Activated CD4-positive, alpha-beta memory T cell treated with anti-CD3 and anti-CD28 coated beads, Interleukin-2, amount 10 ng/mL, durations not matched to agents 7 days and 5 days (primary cell): ENCODE measurements at regions not wholly inside any gene's neighbourhood (a gene's known extent, or its start where the extent isn't known, plus 50 kb on each side); places are given as distances from the start of the nearest gene placed in this dataset.
A peak's percentile ranks its signal among the peaks of the same experiment; 100 is the strongest.
"Not testable (repeated sequence)": the region's sequence is repeated elsewhere in the genome, so short reads cannot be mapped to it uniquely, and the experiment has no call there.

Experiments used
- CTCF ChIA-PET: fragments of 350-600 bp; sonication (Branson Sonifier 250); formaldehyde crosslinking; loops from one replicate; lab custom pipeline; 2021; ENCODE audit warnings: antibody characterized with exemption, inconsistent platforms; lab: Charles Lee
- POLR2A ChIA-PET: fragments of 350-600 bp; sonication (Branson Sonifier 250); formaldehyde crosslinking; loops from one replicate; lab custom pipeline; 2021; ENCODE audit warnings: antibody characterized with exemption; lab: Charles Lee
- DNase-seq: peaks from one replicate; pipeline ENCODE4 v3.0.0-alpha.2; 2020
- H3K27ac Mint-ChIP-seq: one replicate; pipeline ENCODE4 v1.8.0; 2021; ENCODE audit warnings: mild to moderate bottlenecking, mixed read lengths
- H3K27me3 Mint-ChIP-seq: one replicate; pipeline ENCODE4 v1.8.0; 2021; ENCODE audit warnings: mixed read lengths
- H3K36me3 Mint-ChIP-seq: one replicate; pipeline ENCODE4 v1.8.0; 2021; ENCODE audit warnings: low read depth, mixed read lengths
- H3K4me1 Mint-ChIP-seq: one replicate; pipeline ENCODE4 v1.8.0; 2021; ENCODE audit warnings: mixed read lengths
- H3K4me3 Mint-ChIP-seq: one replicate; pipeline ENCODE4 v1.8.0; 2021; ENCODE audit warnings: mild to moderate bottlenecking, mixed read lengths
- H3K9me3 Mint-ChIP-seq: one replicate; pipeline ENCODE4 v1.8.0; 2021; ENCODE audit warnings: mixed read lengths

- DNase-seq, result no peak
- no peak overlapping the region for H3K4me3 Mint-ChIP-seq
- ChIA-PET POLR2A (interaction anchor here (1.1 kb wide), 1 partner anchor 325 kb away, joined by 3 read pairs; no protein-coding TSS in a partner anchor), CTCF (interaction anchor here (0.7 to 2.1 kb wide), 6 partner anchors 9 to 183 kb away, joined by 3 to 19 read pairs (median 4); no protein-coding TSS in a partner anchor)
- no peak overlapping the region for H3K27ac Mint-ChIP-seq
- no peaks in the 10 kb centered on the region for H3K4me1 Mint-ChIP-seq
- no peaks in the 10 kb centered on the region for H3K9me3 Mint-ChIP-seq
- H3K36me3 Mint-ChIP-seq, result no peaks in the 10 kb centered on the region
- H3K27me3 Mint-ChIP-seq, result peaks cover 2% of the 10 kb centered on the region
Observed at GRCh38 chr6:85353012-85353411, 96.9 kb upstream of the NT5E start.

GRCh38 chr6:85348643-85349042 is 101.2 kb upstream of the NT5E start:
- ChIA-PET POLR2A (no interaction called here), CTCF (no interaction called here)
- DNase-seq, result no peak
- Mint-ChIP-seq H3K4me1 (no peaks in the 10 kb centered on the region), H3K36me3 (no peaks in the 10 kb centered on the region), H3K27me3 (peaks cover 10% of the 10 kb centered on the region), H3K27ac (no peak overlapping the region), H3K4me3 (no peak overlapping the region), H3K9me3 (no peaks in the 10 kb centered on the region)

- DNase-seq, result no peak
- Mint-ChIP-seq H3K9me3 (no peaks in the 10 kb centered on the region), H3K4me3 (no peak overlapping the region), H3K27ac (no peak overlapping the region), H3K36me3 (no peaks in the 10 kb centered on the region), H3K4me1 (no peaks in the 10 kb centered on the region), H3K27me3 (peaks cover 10% of the 10 kb centered on the region)
- ChIA-PET POLR2A (no interaction called here), CTCF (no interaction called here)
Observed at GRCh38 chr6:85347812-85348211, 102.1 kb upstream of the NT5E start.

DNA sequence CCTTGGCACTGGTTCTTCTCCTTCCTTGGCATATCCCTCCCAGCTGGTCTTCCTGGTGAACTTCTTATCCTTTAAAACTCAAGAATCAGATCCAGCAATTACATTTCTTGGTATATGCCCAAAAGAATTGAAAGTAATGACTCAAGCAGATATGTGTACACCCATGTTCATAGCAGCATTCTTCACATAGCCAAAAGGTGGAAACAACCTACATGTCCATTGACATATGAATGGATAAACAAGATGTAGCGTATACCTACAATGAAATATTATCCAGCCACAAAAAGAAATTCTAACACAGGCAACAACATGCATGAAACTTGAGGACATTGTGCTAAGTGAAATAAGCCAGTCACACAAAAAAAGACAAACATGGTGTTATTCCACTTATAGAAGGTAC is 103.7 kb upstream of the NT5E start:
- peaks cover 10% of the 10 kb centered on the region for H3K27me3 Mint-ChIP-seq
- no peak overlapping the region for H3K27ac Mint-ChIP-seq
- H3K4me3 Mint-ChIP-seq, result no peak overlapping the region
- no peaks in the 10 kb centered on the region for H3K4me1 Mint-ChIP-seq
- DNase-seq, result no peak
- no peaks in the 10 kb centered on the region for H3K9me3 Mint-ChIP-seq
- CTCF ChIA-PET, result interaction anchor here (1.8 kb wide), 1 partner anchor 137 kb away, joined by 5 read pairs; no protein-coding TSS in a partner anchor
- H3K36me3 Mint-ChIP-seq, result no peaks in the 10 kb centered on the region
- POLR2A ChIA-PET, result no interaction called here

DNA sequence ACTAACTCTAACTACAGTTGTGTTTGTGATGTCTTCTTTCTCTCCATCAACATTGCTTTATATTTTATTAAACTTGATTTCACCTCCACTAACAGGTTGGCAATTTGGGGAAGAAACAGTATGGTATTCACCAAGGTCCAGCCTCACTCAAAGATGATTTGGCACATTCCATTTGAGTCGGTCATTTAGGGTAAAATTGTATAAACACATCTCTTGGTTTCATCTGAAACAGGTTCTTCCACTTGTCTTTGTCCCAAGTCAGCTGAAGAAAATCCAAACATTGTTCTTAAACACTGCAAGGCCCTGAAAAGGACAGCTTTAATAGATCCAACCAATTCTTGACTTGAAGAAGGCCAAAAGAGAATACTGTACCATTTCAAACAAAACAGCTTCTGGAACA is 104.9 kb upstream of the NT5E start:
- ChIA-PET POLR2A (no interaction called here), CTCF (interaction anchor here (1.8 kb wide), 1 partner anchor 138 kb away, joined by 5 read pairs; no protein-coding TSS in a partner anchor)
- DNase-seq, result no peak
- peaks cover 8% of the 10 kb centered on the region for H3K27me3 Mint-ChIP-seq
- H3K4me3 Mint-ChIP-seq, result no peak overlapping the region
- H3K27ac Mint-ChIP-seq, result no peak overlapping the region
- H3K9me3 Mint-ChIP-seq, result no peaks in the 10 kb centered on the region
- H3K36me3 Mint-ChIP-seq, result no peaks in the 10 kb centered on the region
- H3K4me1 Mint-ChIP-seq, result no peaks in the 10 kb centered on the region

DNA sequence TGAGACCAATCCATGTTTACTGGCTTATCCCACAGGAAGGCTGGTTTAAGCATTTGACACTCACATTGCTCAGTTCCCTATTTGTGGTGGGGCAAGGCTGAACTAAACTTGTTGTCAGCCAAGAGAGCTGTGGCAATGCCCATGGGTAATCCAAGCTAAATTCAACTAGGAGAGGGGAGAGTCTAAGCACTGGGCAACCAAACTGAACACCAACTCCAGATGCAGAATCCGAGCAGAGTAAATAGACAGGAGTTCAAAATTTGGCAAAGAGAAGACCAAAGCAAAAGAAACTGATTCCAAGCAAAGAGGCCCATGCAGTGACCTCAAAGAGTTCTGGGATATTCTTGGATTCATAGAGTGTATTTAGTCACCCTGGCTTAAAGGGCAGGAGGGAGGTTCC is 106.5 kb upstream of the NT5E start:
- Mint-ChIP-seq H3K36me3 (no peaks in the 10 kb centered on the region), H3K27ac (no peak overlapping the region), H3K4me3 (no peak overlapping the region), H3K27me3 (peaks cover 8% of the 10 kb centered on the region), H3K4me1 (no peaks in the 10 kb centered on the region), H3K9me3 (no peaks in the 10 kb centered on the region)
- CTCF ChIA-PET, result interaction anchor here (2.0 kb wide), 1 partner anchor 9 kb away, joined by 4 read pairs; no protein-coding TSS in a partner anchor
- DNase-seq, result no peak
- POLR2A ChIA-PET, result no interaction called here

GRCh38 chr6:85329196-85329595 is 120.7 kb upstream of the NT5E start:
- no peaks in the 10 kb centered on the region for H3K27me3 Mint-ChIP-seq
- ChIA-PET CTCF (no interaction called here), POLR2A (no interaction called here)
- no peaks in the 10 kb centered on the region for H3K36me3 Mint-ChIP-seq
- H3K4me3 Mint-ChIP-seq, result no peak overlapping the region
- H3K4me1 Mint-ChIP-seq, result no peaks in the 10 kb centered on the region
- H3K9me3 Mint-ChIP-seq, result no peaks in the 10 kb centered on the region
- DNase-seq, result no peak
- H3K27ac Mint-ChIP-seq, result no peak overlapping the region

GRCh38 chr6:85325811-85326210 is 124.1 kb upstream of the NT5E start:
- H3K27me3 Mint-ChIP-seq, H3K9me3 Mint-ChIP-seq, H3K4me3 Mint-ChIP-seq, DNase-seq, H3K4me1 Mint-ChIP-seq, POLR2A ChIA-PET, H3K27ac Mint-ChIP-seq, H3K36me3 Mint-ChIP-seq, CTCF ChIA-PET: not testable (repeated sequence)

DNA sequence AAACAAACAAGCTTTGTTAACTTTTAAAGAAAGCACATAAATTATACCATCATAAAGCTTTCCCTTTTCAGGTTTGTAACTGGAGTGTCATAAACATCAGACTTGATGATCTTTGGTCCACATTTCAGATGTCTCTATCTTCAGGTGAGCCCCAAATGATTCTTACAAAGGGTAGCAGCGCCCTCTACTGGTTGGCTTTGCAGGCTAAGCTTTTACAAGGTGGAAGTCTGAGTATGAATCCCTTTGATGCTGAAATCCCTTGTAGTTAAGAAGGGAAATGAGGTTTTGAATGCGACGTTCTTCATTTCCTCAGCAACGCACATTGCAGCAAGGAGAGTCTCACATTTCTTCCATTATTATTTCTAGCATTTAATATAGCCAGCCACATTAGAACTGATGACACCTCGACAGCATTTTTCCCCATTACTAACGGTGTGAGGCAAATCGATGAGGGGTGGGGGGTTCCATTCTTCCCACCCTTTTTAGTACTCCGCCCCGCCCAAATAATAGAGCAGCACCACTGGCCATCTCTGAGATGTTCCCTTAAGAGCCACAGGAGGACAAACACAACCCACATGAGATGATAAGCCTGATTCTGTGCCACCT is 126.3 kb upstream of the NT5E start:
- CTCF ChIA-PET, result interaction anchor here (1.0 to 1.8 kb wide), 9 partner anchors 10 to 1708 kb away, joined by 3 to 6 read pairs (median 3); partner anchors contain the start of gene CEP162
- Mint-ChIP-seq H3K27me3 (peaks cover 2% of the 10 kb centered on the region), H3K36me3 (no peaks in the 10 kb centered on the region), H3K4me3 (no peak overlapping the region), H3K9me3 (no peaks in the 10 kb centered on the region), H3K27ac (no peak overlapping the region), H3K4me1 (no peaks in the 10 kb centered on the region)
- POLR2A ChIA-PET, result no interaction called here
- peak; percentile 69 for DNase-seq

DNA sequence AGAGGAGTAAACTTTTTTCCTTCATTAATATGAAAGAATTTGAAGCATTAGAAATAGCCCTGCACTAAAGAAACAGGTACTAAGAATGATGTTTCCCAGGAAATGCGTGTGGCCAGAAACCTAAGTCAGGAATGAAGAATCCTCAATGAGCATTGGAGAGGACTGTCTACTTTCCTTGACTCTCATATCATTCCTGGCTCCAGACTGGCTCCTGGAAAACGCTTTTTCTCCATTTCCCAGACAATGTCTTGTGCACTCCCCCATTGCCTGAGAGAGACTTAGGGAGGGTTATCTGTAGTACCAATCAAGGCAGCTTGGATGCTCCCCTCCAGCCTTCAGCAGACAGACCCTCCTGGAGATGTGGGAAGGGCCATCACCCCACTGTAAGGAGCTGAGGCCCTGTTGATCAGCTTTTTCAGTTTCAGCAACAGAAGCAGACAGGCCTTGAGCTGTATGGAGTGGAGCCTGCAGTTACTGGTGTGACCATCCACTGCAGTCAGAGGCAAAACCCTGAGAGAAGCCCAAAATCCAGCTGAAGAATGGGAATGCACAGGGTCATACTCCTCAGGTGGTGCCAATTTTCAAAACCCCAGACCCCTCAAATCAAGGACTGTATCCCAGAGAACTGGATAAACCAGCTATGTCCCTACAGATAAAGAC is 127.3 kb upstream of the NT5E start:
- ChIA-PET POLR2A (no interaction called here), CTCF (interaction anchor here (0.6 to 1.8 kb wide), 9 partner anchors 11 to 1707 kb away, joined by 3 to 6 read pairs (median 3); partner anchors contain the start of gene CEP162)
- Mint-ChIP-seq H3K36me3 (no peaks in the 10 kb centered on the region), H3K9me3 (no peaks in the 10 kb centered on the region), H3K27me3 (peaks cover 2% of the 10 kb centered on the region), H3K27ac (no peak overlapping the region), H3K4me1 (no peaks in the 10 kb centered on the region), H3K4me3 (no peak overlapping the region)
- DNase-seq, result no peak

DNA sequence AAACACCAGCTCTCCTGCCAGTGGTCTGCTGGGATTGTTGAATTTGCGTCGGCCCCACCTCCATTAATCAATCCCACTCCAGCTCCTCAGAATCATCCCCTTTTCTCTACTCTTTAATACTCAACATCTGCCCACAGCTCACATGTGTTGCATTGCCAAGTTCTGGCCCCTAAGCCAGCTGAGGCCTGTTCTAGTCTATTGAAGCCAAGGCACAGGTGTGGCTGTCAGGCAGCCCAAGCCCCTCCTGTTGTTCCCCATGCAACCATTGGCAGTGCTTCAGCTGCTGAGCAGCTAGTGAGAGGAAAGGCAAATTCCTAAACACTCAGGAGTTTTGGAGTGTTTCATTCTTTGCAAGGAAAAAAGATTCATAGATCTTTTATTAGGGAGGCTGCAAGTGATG is 128.0 kb upstream of the NT5E start:
- Mint-ChIP-seq H3K36me3 (no peaks in the 10 kb centered on the region), H3K27me3 (peaks cover 2% of the 10 kb centered on the region)

GRCh38 chr6:85314586-85314985 is 135.3 kb upstream of the NT5E start:
- ChIA-PET CTCF (no interaction called here), POLR2A (no interaction called here)
- no peak overlapping the region for H3K27ac Mint-ChIP-seq
- H3K36me3 Mint-ChIP-seq, result no peaks in the 10 kb centered on the region
- no peak for DNase-seq
- no peaks in the 10 kb centered on the region for H3K27me3 Mint-ChIP-seq
- no peak overlapping the region for H3K4me3 Mint-ChIP-seq
- no peaks in the 10 kb centered on the region for H3K9me3 Mint-ChIP-seq
- H3K4me1 Mint-ChIP-seq, result no peaks in the 10 kb centered on the region

More for the DNA sequence above, 128.0 kb upstream of the NT5E start:
- ChIA-PET POLR2A (no interaction called here), CTCF (no interaction called here)
- H3K27ac Mint-ChIP-seq, result no peak overlapping the region
- no peaks in the 10 kb centered on the region for H3K9me3 Mint-ChIP-seq
- H3K4me3 Mint-ChIP-seq, result no peak overlapping the region
- H3K4me1 Mint-ChIP-seq, result no peaks in the 10 kb centered on the region
- DNase-seq, result no peak

DNA sequence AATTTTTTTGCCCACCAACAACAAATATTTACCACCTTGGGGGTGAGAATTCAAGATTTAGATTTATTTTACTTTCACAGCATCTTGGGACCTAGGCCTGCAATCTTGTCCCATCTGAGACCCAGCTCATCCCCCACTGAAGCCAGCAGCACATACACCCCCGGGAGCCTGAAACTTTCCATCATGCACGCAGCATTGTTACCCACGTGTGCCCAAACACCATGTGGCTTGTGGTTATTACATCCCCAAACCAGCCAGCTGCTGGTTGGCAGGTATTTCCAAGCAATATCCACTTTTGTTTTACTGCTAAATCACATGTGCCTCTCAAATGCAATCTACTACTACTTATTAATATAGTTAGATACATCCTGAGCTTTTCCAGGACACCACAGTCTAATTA is 149.3 kb upstream of the NT5E start:
- H3K27me3 Mint-ChIP-seq, result no peaks in the 10 kb centered on the region
- H3K36me3 Mint-ChIP-seq, result no peaks in the 10 kb centered on the region
- no peaks in the 10 kb centered on the region for H3K9me3 Mint-ChIP-seq
- H3K27ac Mint-ChIP-seq, result no peak overlapping the region
- H3K4me1 Mint-ChIP-seq, result no peaks in the 10 kb centered on the region
- no peak overlapping the region for H3K4me3 Mint-ChIP-seq
- POLR2A ChIA-PET, result no interaction called here
- no peak for DNase-seq
- CTCF ChIA-PET, result no interaction called here
